Endothelial cell of umbilical vein (primary cell): ENCODE measurements at regions not wholly inside any gene's neighbourhood (a gene's known extent, or its start where the extent isn't known, plus 50 kb on each side); places are given as distances from the start of the nearest gene placed in this dataset.

ENCODE experiments used
- BruUV-seq: library from RNA; stranded (reverse); fragments of 400-500 nt; replicated peaks from 2 replicates; lab custom pipeline; 2021; lab: Mats Ljungman, UMichigan
- CTCF ChIA-PET: fragments of 300-600, 350-600 bp; sonication (Branson Sonifier 250); formaldehyde crosslinking; loops from one replicate; lab custom pipeline; 2021; ENCODE audit warnings: antibody characterized with exemption, inconsistent platforms; lab: Charles Lee
- POLR2A ChIA-PET: fragments of 300-600, 350-600 bp; sonication (Branson Sonifier 250); formaldehyde crosslinking; loops from one replicate; lab custom pipeline; 2021; ENCODE audit warnings: antibody characterized with exemption, inconsistent platforms; lab: Charles Lee
- DNase-seq: peaks from one replicate; pipeline ENCODE4 v3.0.0-alpha.2; 2011; ENCODE audit warnings: low read depth, low spot score
- FAIRE-seq: peaks from 2 replicates; lab custom pipeline; 2011; peaks lifted over from hg19 to GRCh38; lab: Jason Lieb, UNC
- H2AFZ ChIP-seq: 2 replicates; pipeline ENCODE4 v1.6.0; 2012; ENCODE audit warnings: low read depth, low read length, control low read depth, inconsistent platforms
- H3K27ac ChIP-seq: 2 replicates; pipeline ENCODE4 v1.5.1; 2011; ENCODE audit warnings: low read depth, mild to moderate bottlenecking, control low read depth, low read length, moderate library complexity; ENCODE audit not compliant: insufficient read depth
- H3K27me3 ChIP-seq, 2 experiments: 2 replicates each; pipeline versions ENCODE4 v1.6.0 to v1.6.1; 2011; ENCODE audit warnings: low read length in 2 of 2, mixed read lengths in 1 of 2; ENCODE audit not compliant: control insufficient read depth in 2 of 2, insufficient read depth in 2 of 2
- H3K36me3 ChIP-seq, 2 experiments: 2 replicates in 1 of 2; 3 replicates in 1 of 2; pipeline ENCODE4 v1.5.1; 2011; ENCODE audit warnings: low read length in 2 of 2, mild to moderate bottlenecking in 1 of 2, moderate library complexity in 1 of 2; ENCODE audit not compliant: control insufficient read depth in 2 of 2, insufficient read depth in 2 of 2; ENCODE audit errors: extremely low read depth in 1 of 2
- H3K4me1 ChIP-seq: 3 replicates; pipeline ENCODE4 v1.5.1; 2011; ENCODE audit warnings: mild to moderate bottlenecking, low read length; ENCODE audit not compliant: control insufficient read depth, insufficient read depth; ENCODE audit errors: extremely low read depth
- H3K4me2 ChIP-seq: 2 replicates; pipeline ENCODE4 v1.6.1; 2011; ENCODE audit warnings: low read length, control low read depth, mixed read lengths; ENCODE audit not compliant: insufficient read depth
- H3K4me3 ChIP-seq, 3 experiments: fragments of 200-600 bp in 1 of 3; sonication (generic), shearing (Covaris generic) in 1 of 3; replicated peaks in 1 of 3; 2 replicates each; pipeline ENCODE4 v1.5.1; 2011 to 2016; ENCODE audit warnings: control low read depth in 3 of 3, low read length in 3 of 3, mild to moderate bottlenecking in 2 of 3, inconsistent platforms in 1 of 3, low read depth in 1 of 3, moderate library complexity in 1 of 3; ENCODE audit not compliant: insufficient read depth in 1 of 3
- H3K79me2 ChIP-seq: 2 replicates; pipeline ENCODE4 v1.6.0; 2012; ENCODE audit warnings: low read length, inconsistent platforms; ENCODE audit not compliant: control insufficient read depth, insufficient read depth
- H3K9ac ChIP-seq: replicated peaks from 2 replicates; pipeline ENCODE3; 2011; ENCODE audit warnings: low read length, control low read depth; ENCODE audit not compliant: insufficient read depth; ENCODE audit errors: extremely low read depth
- H3K9me1 ChIP-seq: replicated peaks from 3 replicates; pipeline ENCODE4 v1.6.0; 2011; ENCODE audit warnings: mild to moderate bottlenecking, low read length; ENCODE audit not compliant: control insufficient read depth, insufficient read depth; ENCODE audit errors: extremely low read depth
- H3K9me3 ChIP-seq: replicated peaks from 2 replicates; pipeline ENCODE4 v1.5.1; 2012; ENCODE audit warnings: low read length, inconsistent platforms; ENCODE audit not compliant: control insufficient read depth, insufficient read depth
- H4K20me1 ChIP-seq: replicated peaks from 2 replicates; pipeline ENCODE3; 2011; ENCODE audit warnings: mild to moderate bottlenecking, low read length; ENCODE audit not compliant: control insufficient read depth, insufficient read depth; ENCODE audit errors: extremely low read depth
- CTCF ChIP-seq, 2 donors: IDR thresholded peaks; 1 replicate in 1 of 2; 2 replicates in 1 of 2; pipeline ENCODE4 v1.5.1; 2011; ENCODE audit warnings: low read length in 2 of 2, mild to moderate bottlenecking in 2 of 2, moderate library complexity in 2 of 2, control low read depth in 1 of 2, inconsistent platforms in 1 of 2, low read depth in 1 of 2; ENCODE audit not compliant: insufficient read depth in 1 of 2; ENCODE audit errors: extremely low read depth in 1 of 2
- EZH2 ChIP-seq: IDR thresholded peaks from 2 replicates; pipeline ENCODE4 v1.6.1; 2012; ENCODE audit warnings: borderline replicate concordance, low read depth, mild to moderate bottlenecking, moderate library complexity, low read length, inconsistent platforms; ENCODE audit not compliant: severe bottlenecking
- FOS ChIP-seq: IDR thresholded peaks from 2 replicates; pipeline ENCODE4 v1.6.1; 2011; ENCODE audit warnings: mild to moderate bottlenecking, low read length, moderate library complexity, borderline replicate concordance; ENCODE audit not compliant: insufficient read depth
- GATA2 ChIP-seq: IDR thresholded peaks from 2 replicates; pipeline ENCODE4 v1.7.0; 2011; ENCODE audit warnings: low read depth, mild to moderate bottlenecking, moderate library complexity, mixed read lengths, low read length; ENCODE audit not compliant: insufficient read length, insufficient read depth
- JUN ChIP-seq: IDR thresholded peaks from 2 replicates; pipeline ENCODE4 v1.6.1; 2011; ENCODE audit warnings: borderline replicate concordance, low read depth; ENCODE audit not compliant: insufficient read length, insufficient read depth
- MAX ChIP-seq: IDR thresholded peaks from 2 replicates; pipeline ENCODE4 v1.6.1; 2011; ENCODE audit not compliant: insufficient read depth, insufficient read length
- MYC ChIP-seq: IDR thresholded peaks from one replicate; pipeline ENCODE4 v1.6.1; 2011; ENCODE audit warnings: mild to moderate bottlenecking, low read depth, low read length
- POLR2A ChIP-seq: IDR thresholded peaks from 2 replicates; pipeline ENCODE4 v1.6.1; 2012; ENCODE audit warnings: low read depth, mild to moderate bottlenecking, control low read depth, low read length
- POLR2AphosphoS5 ChIP-seq: IDR thresholded peaks from 2 replicates; pipeline ENCODE4 v1.6.1; 2012; ENCODE audit warnings: low read depth, mild to moderate bottlenecking, control low read depth, low read length, moderate library complexity; ENCODE audit not compliant: insufficient read depth
- dilution Hi-C: fragments of 300-500 bp; cut with MboI; formaldehyde crosslinking; loops from one replicate; pipeline ENCODE4 v1.15.0; 2019; ENCODE audit warnings: low sequenced_read_pairs; ENCODE audit not compliant: extremely low pct_ligation_motif_present
- intact Hi-C: fragments of 100-400 bp; cut with micrococcal nuclease; formaldehyde crosslinking; loops from one replicate; pipeline ENCODE4 v1.10.0; 2022

- intact Hi-C loops = no loop called here
- H3K27ac ChIP-seq = no peak overlapping the region
- peaks cover 9% of the 10 kb centered on the region for H3K9me3 ChIP-seq
- ChIA-PET POLR2A (no interaction called here), CTCF (no interaction called here)
- no peaks in the 10 kb centered on the region for H3K36me3 ChIP-seq
- TF ChIP-seq JUN = no peak
- TF ChIP-seq POLR2AphosphoS5 = no peak
- TF ChIP-seq GATA2 = no peak
- H4K20me1 ChIP-seq = no peaks in the 10 kb centered on the region
- dilution Hi-C loops = no loop called here
- H3K79me2 ChIP-seq = no peaks in the 10 kb centered on the region
- H3K4me2 ChIP-seq = no peak overlapping the region
- H3K27me3 ChIP-seq = no peaks in the 10 kb centered on the region
- no TSS peak for BruUV-seq
- no peak overlapping the region for H3K9ac ChIP-seq
- H3K4me3 ChIP-seq = no peak overlapping the region
- no peaks in the 10 kb centered on the region for H3K9me1 ChIP-seq
- H3K4me1 ChIP-seq = no peaks in the 10 kb centered on the region
- no peak for FAIRE-seq
- H2AFZ ChIP-seq = no peak overlapping the region
- no peak for DNase-seq
Measured at GRCh38 chr16:48834576-48834975, 224.6 kb upstream of the N4BP1 start.

- Histone ChIP-seq H2AFZ (no peak overlapping the region), H3K27ac (no peak overlapping the region), H3K9ac (no peak overlapping the region), H3K9me3 (peaks cover 8% of the 10 kb centered on the region), H3K4me1 (no peaks in the 10 kb centered on the region), H4K20me1 (no peaks in the 10 kb centered on the region), H3K9me1 (no peaks in the 10 kb centered on the region), H3K4me3 (no peak overlapping the region), H3K27me3 (no peaks in the 10 kb centered on the region), H3K4me2 (no peak overlapping the region), H3K36me3 (no peaks in the 10 kb centered on the region), H3K79me2 (no peaks in the 10 kb centered on the region)
- intact Hi-C loops = no loop called here
- ChIA-PET CTCF (no interaction called here), POLR2A (no interaction called here)
- no TSS peak for BruUV-seq
- DNase-seq (no peak), FAIRE-seq (no peak)
- TF ChIP-seq POLR2A (no peak), FOS (no peak), MYC (no peak), GATA2 (no peak), JUN (no peak), POLR2AphosphoS5 (no peak), CTCF (IDR thresholded peaks at IDR 0.05; ENCODE audit: extremely low read depth in 1 of 2, insufficient read depth in 1 of 2, low read depth in 1 of 2, low read length in 2 of 2) (no peak), EZH2 (no peak), MAX (no peak)
- dilution Hi-C loops = no loop called here
Measured at GRCh38 chr16:48833461-48833860, 223.5 kb upstream of the N4BP1 start.
